Nucleus accumbens (tissue), 56 donors: ENCODE measurements at regions not wholly inside any gene's neighbourhood (a gene's known extent, or its start where the extent isn't known, plus 50 kb on each side); places are given as distances from the start of the nearest gene placed in this dataset.

Experiments
- DNase-seq, 56 donors: peaks; one replicate each; lab custom pipeline; 2025; lab: John Stamatoyannopoulos, UW

- no peak for DNase-seq
Measured at GRCh38 chr3:30350011-30350410, 256.4 kb upstream of the TGFBR2 start.

GRCh38 chr3:30350901-30351300 is 255.5 kb upstream of the TGFBR2 start:
- no peak for DNase-seq

DNA sequence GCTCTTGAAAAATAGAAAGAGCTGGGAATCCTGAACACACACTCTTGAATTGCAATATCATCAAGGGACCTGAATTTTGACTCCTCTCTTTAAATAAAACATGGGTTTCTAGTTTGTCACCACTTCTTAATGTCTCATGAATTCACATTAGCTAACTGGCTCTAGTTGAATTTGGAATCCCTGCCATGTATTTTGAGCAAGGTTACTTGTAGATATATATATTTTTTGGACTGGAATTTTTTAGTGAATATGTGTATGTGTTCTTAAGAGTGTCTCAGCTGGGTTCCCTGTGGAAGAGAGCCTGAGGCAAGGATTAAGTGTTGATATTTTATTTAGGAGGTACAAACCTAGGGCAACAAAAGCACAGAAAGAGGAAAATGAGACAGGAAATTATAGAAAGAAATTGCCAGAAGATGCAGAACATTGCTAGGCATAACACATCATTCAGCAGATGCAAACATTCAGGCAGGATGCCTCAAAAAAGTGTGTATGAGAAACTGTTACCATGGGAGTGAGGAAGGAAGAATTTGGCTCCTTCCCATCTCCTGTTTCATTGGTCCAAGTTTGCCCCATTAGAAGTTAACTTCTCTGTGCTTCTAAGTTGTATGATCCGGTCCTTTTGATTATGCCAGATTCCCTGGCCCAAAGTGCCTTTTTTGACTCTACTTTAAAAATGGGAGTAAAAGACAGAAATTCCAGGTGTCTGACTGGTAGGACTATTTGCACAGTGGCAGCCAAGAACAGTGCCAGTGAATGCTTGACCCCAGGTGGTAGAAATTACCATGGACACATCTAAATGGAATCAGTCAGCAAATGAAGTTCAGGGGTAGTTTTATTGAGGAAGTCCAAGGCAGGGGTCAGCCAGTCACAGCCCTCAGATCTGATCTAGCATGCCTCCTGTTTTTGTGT is 253.7 kb upstream of the TGFBR2 start:
- no peak for DNase-seq

GRCh38 chr3:30353711-30354467 is 252.5 kb upstream of the TGFBR2 start:
- no peak for DNase-seq

DNA sequence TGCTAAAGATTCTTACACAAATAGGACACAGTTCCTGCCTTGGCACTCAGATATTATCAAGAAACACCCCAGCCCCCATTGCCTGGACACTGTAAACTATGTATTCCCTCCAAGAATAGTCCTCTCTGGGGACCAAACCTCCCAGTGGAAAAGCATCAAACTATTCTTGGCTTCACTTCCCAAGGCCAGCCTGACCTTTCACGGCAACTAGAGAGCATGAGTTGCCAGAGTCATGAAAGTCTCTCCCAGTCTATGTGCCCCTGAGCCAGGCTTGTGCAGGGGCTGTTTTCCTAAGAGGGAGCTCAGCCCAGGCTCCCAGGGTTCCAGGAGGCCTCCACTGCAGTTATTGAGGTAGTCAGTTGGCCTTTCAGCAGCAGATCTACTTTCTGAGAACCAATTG is 251.9 kb upstream of the TGFBR2 start:
- DNase-seq, result no peak

- no peak for DNase-seq
Measured at GRCh38 chr3:30354972-30355371, 251.4 kb upstream of the TGFBR2 start.

- DNase-seq, result no peak
Measured at GRCh38 chr3:30355622-30356021, 250.8 kb upstream of the TGFBR2 start.

DNA sequence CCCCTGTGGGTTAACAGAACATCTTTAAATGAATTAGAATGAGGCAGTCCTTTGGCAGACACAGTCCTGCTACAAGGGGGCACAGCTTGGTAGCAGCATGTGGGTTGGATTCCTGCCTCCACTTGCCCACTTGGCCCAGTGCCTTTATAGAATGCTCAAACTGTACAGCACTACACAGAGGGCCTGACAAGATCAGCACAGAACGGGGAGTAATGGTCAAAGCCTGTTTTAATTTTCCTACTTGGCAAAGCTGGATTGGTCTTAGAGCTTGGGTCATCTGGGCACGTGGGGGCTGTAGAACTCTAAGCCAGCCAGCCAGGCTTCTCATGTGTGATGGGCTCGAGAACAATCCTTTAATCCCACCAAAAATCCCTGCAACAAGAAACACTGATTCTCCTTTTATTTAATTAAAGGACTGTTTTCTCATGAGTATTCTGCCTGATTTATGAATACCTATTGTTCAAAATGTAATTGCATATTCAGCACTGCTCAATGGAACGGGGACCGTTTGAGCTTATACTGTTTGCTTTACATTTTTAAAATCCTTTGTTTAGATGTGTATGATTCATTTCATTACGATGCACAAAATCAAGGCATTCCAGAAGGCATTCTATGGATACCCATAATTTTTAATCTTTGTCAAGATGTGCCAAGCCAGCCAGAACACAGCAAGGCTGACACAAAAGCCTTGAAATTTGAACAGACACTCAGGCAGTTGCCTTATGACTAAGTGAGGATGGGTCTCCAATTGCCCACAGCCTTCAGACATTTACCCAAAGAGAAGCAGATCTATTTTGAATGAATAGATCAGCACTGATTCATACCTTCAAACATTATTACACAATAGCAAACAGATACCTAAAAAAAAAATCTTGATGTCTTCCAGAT is 249.3 kb upstream of the TGFBR2 start:
- DNase-seq, result no peak

DNA sequence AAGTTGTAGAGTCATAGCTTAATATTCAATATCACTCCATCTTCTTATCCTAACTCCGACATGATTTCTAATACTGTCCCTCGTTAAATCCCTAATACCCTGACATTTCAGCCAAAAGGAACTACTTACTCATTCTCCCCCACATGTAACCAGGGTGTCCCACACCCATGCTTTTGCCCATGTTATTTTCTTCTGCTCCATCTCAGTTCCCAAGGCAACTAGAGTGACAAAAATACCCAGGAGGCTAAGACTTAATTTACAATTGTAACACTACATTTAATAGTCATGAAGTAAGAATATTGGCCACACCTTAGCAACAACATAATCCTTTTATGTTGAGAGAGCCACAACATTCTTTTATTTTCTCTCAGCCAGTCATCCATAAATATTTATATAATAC is 248.5 kb upstream of the TGFBR2 start:
- no peak for DNase-seq

GRCh38 chr3:30358871-30359270 is 247.5 kb upstream of the TGFBR2 start:
- no peak for DNase-seq

DNA sequence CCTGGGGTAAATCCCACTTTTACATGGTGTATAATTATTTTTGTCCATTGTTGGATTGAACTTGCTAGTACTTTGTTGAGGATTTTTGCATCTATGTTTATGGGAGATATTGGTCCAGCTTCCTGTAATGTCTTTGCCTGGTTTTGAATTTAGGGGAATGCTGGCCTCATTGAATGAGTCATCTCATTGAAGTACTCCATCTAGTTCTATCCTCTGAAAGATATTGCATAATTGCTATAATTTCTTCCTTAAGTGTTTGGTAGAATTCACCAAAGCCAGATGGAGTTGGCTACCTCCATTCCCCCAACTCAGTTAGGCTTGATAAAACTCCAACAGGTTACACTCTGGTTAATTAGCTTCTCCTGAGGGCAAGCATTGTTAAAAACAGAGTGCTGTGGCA is 237.4 kb upstream of the TGFBR2 start:
- DNase-seq, result no peak

DNA sequence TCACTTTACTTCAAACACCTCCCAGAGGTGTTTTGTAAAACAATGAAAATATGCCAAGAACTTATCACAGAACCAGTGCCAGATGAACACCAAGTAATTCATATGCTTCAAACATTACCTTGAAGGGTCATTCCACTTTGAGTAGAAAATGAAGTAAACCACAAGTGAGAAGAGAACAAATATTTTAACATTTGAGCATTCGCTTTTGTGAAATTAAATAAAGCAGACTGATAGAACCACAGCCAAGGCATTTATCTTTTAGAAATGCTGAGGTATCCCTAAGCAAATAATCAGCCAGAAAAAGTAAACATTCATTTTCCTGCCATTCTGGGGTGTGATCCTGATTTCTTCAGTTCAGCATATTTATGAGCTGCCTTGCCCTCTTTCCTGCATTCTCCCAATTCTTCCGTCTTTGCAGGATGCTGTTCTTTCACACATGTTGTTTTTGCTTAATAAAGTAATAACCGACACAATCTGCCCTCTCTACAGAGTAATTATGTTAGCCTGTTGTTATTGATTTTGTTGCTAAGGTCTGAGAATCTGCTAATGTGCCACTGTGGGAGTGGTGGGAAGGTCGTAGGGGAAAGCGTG is 235.6 kb upstream of the TGFBR2 start:
- DNase-seq, result no peak

GRCh38 chr3:30372837-30373236 is 233.6 kb upstream of the TGFBR2 start:
- no peak for DNase-seq

DNA sequence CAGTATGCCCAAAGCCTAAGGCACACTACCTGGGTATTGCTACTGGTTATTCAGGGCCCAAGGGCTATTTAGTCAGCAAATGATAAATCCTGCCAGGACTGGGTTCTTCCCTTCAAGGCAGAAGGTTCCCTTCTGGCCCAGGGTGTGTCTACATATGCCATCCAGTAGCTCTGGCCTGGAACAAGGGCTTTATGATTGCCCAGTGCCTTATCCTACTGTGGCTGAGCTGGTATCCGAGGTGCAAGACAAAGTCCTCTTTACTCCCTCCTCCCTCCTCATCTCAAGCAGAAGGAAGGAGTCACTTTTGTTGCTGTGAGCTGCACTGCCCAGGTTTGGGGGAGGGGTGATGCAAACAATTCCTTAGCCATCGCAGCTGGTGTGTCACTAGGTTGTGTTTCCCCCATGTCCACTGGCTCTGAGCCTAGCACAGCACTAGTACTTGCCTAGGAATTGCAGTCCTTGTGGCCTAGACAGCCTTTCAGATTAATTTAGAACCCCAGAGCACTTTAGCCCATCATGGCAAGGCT is 221.8 kb upstream of the TGFBR2 start:
- no peak for DNase-seq

GRCh38 chr3:30393079-30393478 is 213.3 kb upstream of the TGFBR2 start:
- DNase-seq, result no peak

GRCh38 chr3:30397030-30397429 is 209.4 kb upstream of the TGFBR2 start:
- DNase-seq, result no peak

DNA sequence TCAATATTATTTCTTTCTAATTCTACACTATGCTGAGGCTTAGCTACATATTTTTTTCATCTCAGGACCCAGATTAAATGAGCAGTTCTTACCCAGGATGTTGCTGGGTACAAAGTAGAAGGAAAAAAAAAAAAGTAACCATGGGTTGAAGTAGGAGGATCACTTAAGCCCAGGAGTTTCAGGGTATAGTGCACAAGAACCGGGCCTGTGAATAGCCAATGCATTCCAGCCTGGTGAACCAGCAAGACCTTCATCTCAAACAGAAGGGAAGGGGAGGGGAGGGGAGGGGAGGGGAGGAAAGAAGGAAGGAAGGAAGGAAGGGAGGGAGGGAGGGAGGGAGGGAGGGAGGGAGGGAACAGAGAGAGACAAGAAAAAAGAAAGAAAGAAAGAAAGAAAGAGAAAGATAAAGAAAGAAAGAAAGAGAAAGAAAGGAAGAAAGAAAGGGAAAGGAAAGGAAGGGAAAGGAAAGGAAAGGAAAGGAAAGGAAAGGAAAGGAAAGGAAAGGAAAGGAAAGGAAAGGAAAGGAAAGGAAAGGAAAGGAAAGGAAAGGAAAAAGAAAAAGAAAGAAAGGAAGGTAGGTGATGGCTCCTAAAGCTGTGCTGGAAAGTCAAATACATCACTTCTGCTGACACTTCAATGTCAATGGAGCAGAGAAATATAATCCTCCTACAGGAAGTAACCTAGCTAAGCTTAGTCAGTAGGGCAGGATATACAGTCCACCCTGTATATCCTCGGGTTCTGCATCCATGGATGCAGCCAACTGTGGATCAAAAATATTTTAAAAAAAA is 206.8 kb upstream of the TGFBR2 start:
- no peak for DNase-seq

- no peak for DNase-seq
Measured at GRCh38 chr3:30400926-30401325, 205.5 kb upstream of the TGFBR2 start.

DNA sequence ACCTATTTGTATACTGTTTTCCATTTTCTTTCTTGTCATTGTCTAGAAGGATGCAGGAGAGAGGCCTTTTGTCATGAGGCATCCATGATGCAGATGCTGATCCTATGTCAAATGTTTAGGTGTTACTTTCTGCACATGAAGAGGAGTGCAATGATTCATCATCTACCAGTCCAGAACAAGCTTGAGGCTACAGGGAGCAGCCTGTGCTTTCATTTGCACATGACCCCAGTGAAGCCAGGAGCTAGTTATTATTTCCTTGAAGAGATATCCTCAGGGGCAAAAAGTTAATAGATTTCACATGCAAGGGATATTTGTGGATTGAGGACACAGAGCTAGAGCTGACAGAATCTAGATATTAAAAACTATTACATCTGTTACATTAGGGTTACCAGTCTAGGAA is 204.4 kb upstream of the TGFBR2 start:
- DNase-seq, result no peak
